ENCODE measurements at regions not wholly inside any gene's neighbourhood (a gene's known extent, or its start where the extent isn't known, plus 50 kb on each side); places are given as distances from the start of the nearest gene placed in this dataset.

- TF ChIP-seq POLR2A (IDR thresholded peaks at IDR 0.05) = no peak
- no peak for TF ChIP-seq CTCF (IDR thresholded peaks at IDR 0.05)
These were observed 368.8 kb downstream of the TMEM121 start for GRCh38 chr14:105894978-105895881.
